ENCODE measurements at regions not wholly inside any gene's neighbourhood (a gene's known extent, or its start where the extent isn't known, plus 50 kb on each side); places are given as distances from the start of the nearest gene placed in this dataset.

GRCh38 chr6:156416391-156416790 lies 360.8 kb upstream of the ARID1B start:
- DNase-seq = no peak
- H3K4me1 ChIP-seq = no peaks in the 10 kb centered on the region
- intact Hi-C loops (cut with DNase I) = no loop called here
- TF ChIP-seq EP300 (IDR thresholded peaks at IDR 0.05) (no peak), CTCF (IDR thresholded peaks at IDR 0.05) (no peak), POLR2A (IDR thresholded peaks at IDR 0.05) (no peak), POLR2AphosphoS5 (IDR thresholded peaks at IDR 0.05) (no peak)
- no peaks in the 10 kb centered on the region for H3K27me3 ChIP-seq
- WGBS, 2 donors = 91 to 95% methylated on average over 1 of the region's 1 CpG
- H3K36me3 ChIP-seq = no peaks in the 10 kb centered on the region
- no peak overlapping the region for H3K4me3 ChIP-seq
- H3K9me3 ChIP-seq = no peaks in the 10 kb centered on the region
- no peak overlapping the region for H3K27ac ChIP-seq

- no peak overlapping the region for H3K4me3 ChIP-seq
- DNase-seq = no peak
- intact Hi-C loops (cut with DNase I) = no loop called here
- no peak for TF ChIP-seq EP300 (IDR thresholded peaks at IDR 0.05)
- H3K4me1 ChIP-seq = no peaks in the 10 kb centered on the region
- no peaks in the 10 kb centered on the region for H3K27me3 ChIP-seq
- H3K27ac ChIP-seq = no peak overlapping the region
- no peaks in the 10 kb centered on the region for H3K36me3 ChIP-seq
- 81 to 83% methylated on average over 2 of the region's 2 CpGs for WGBS, 2 donors
- H3K9me3 ChIP-seq = no peaks in the 10 kb centered on the region
Measured at GRCh38 chr6:156413154-156413553, 364.0 kb upstream of the ARID1B start.

GRCh38 chr6:156410649-156411048 lies 366.5 kb upstream of the ARID1B start:
- intact Hi-C loops (cut with DNase I) = no loop called here
- no peak overlapping the region for H3K27ac ChIP-seq
- no peaks in the 10 kb centered on the region for H3K27me3 ChIP-seq
- no peaks in the 10 kb centered on the region for H3K9me3 ChIP-seq
- no peaks in the 10 kb centered on the region for H3K4me1 ChIP-seq
- H3K4me3 ChIP-seq = no peak overlapping the region
- no peak for TF ChIP-seq EP300 (IDR thresholded peaks at IDR 0.05)
- TF ChIP-seq POLR2AphosphoS5 (IDR thresholded peaks at IDR 0.05) = no peak
- no peak for TF ChIP-seq POLR2A (IDR thresholded peaks at IDR 0.05)
- TF ChIP-seq CTCF (IDR thresholded peaks at IDR 0.05) = no peak
- H3K36me3 ChIP-seq = no peaks in the 10 kb centered on the region
- DNase-seq = no peak

GRCh38 chr6:156408655-156409054 lies 368.5 kb upstream of the ARID1B start:
- H3K36me3 ChIP-seq = no peaks in the 10 kb centered on the region
- no peaks in the 10 kb centered on the region for H3K27me3 ChIP-seq
- no peak for DNase-seq
- H3K4me3 ChIP-seq = no peak overlapping the region
- no peak overlapping the region for H3K27ac ChIP-seq
- intact Hi-C loops (cut with DNase I) = no loop called here
- TF ChIP-seq POLR2A (IDR thresholded peaks at IDR 0.05) (no peak), EP300 (IDR thresholded peaks at IDR 0.05) (no peak), CTCF (IDR thresholded peaks at IDR 0.05) (no peak), POLR2AphosphoS5 (IDR thresholded peaks at IDR 0.05) (no peak)
- whole genome bisulfite sequencing, 2 donors = 87 to 94% methylated on average over 3 of the region's 3 CpGs
- no peaks in the 10 kb centered on the region for H3K9me3 ChIP-seq
- H3K4me1 ChIP-seq = no peaks in the 10 kb centered on the region

GRCh38 chr6:156407334-156407733 lies 369.8 kb upstream of the ARID1B start:
- Histone ChIP-seq H3K4me3 (no peak overlapping the region), H3K27me3 (no peaks in the 10 kb centered on the region), H3K36me3 (no peaks in the 10 kb centered on the region), H3K9me3 (no peaks in the 10 kb centered on the region), H3K4me1 (no peaks in the 10 kb centered on the region), H3K27ac (no peak overlapping the region)
- intact Hi-C loops (cut with DNase I) = no loop called here
- no peak for TF ChIP-seq EP300 (IDR thresholded peaks at IDR 0.05)
- no peak for TF ChIP-seq POLR2A (IDR thresholded peaks at IDR 0.05)
- no peak for TF ChIP-seq POLR2AphosphoS5 (IDR thresholded peaks at IDR 0.05)
- TF ChIP-seq CTCF (IDR thresholded peaks at IDR 0.05) = no peak
- no peak for DNase-seq
- WGBS, 2 donors = 90% methylated on average over 3 of the region's 3 CpGs

All from sigmoid colon (tissue), 6 donors.